HG03469 (cell line): ENCODE measurements at regions not wholly inside any gene's neighbourhood (a gene's known extent, or its start where the extent isn't known, plus 50 kb on each side); places are given as distances from the start of the nearest gene placed in this dataset.

ENCODE experiments used
- ATAC-seq: cut with Tn5 transposase; IDR thresholded peaks from one replicate; pipeline ENCODE4 v1.9.1; 2021; ENCODE audit warnings: mild to moderate bottlenecking, moderate library complexity, moderate number of reproducible peaks; ENCODE audit not compliant: unreplicated experiment

GRCh38 chr5:66459728-66460127 lies 136.5 kb upstream of the MAST4 start:
- ATAC-seq = no peak

GRCh38 chr5:66467564-66467963 lies 128.6 kb upstream of the MAST4 start:
- ATAC-seq = no peak

- ATAC-seq = no peak
Measured at GRCh38 chr5:66469684-66470083, 126.5 kb upstream of the MAST4 start.

- no peak for ATAC-seq
Measured at GRCh38 chr5:66472010-66472409, 124.2 kb upstream of the MAST4 start.

GRCh38 chr5:66475731-66476130 lies 120.5 kb upstream of the MAST4 start:
- no peak for ATAC-seq

GRCh38 chr5:66477596-66477995 lies 118.6 kb upstream of the MAST4 start:
- ATAC-seq = no peak

GRCh38 chr5:66494437-66494836 lies 101.8 kb upstream of the MAST4 start:
- ATAC-seq = no peak

- no peak for ATAC-seq
Measured at GRCh38 chr5:66498791-66499207, 97.4 kb upstream of the MAST4 start.

- ATAC-seq = no peak
Measured at GRCh38 chr5:66503203-66503789, 92.9 kb upstream of the MAST4 start.

GRCh38 chr5:66507106-66507505 lies 89.1 kb upstream of the MAST4 start:
- ATAC-seq = no peak

GRCh38 chr5:66511491-66511890 lies 84.7 kb upstream of the MAST4 start:
- ATAC-seq = no peak

- ATAC-seq = no peak
Measured at GRCh38 chr5:66513130-66513529, 83.1 kb upstream of the MAST4 start.

- no peak for ATAC-seq
Measured at GRCh38 chr5:66515209-66515608, 81.0 kb upstream of the MAST4 start.

GRCh38 chr5:66516550-66516949 lies 79.6 kb upstream of the MAST4 start:
- ATAC-seq = no peak

- ATAC-seq = no peak
Measured at GRCh38 chr5:66517351-66517750, 78.8 kb upstream of the MAST4 start.

GRCh38 chr5:66518052-66518451 lies 78.1 kb upstream of the MAST4 start:
- ATAC-seq = no peak

- ATAC-seq = no peak
Measured at GRCh38 chr5:66518753-66519152, 77.4 kb upstream of the MAST4 start.

GRCh38 chr5:66519626-66520025 lies 76.6 kb upstream of the MAST4 start:
- no peak for ATAC-seq

GRCh38 chr5:66520854-66521253 lies 75.3 kb upstream of the MAST4 start:
- ATAC-seq = no peak

- ATAC-seq = no peak
Measured at GRCh38 chr5:66527478-66528035, 68.6 kb upstream of the MAST4 start.

GRCh38 chr5:66529182-66529581 lies 67.0 kb upstream of the MAST4 start:
- no peak for ATAC-seq

GRCh38 chr5:66529704-66530103 lies 66.5 kb upstream of the MAST4 start:
- ATAC-seq = no peak

- no peak for ATAC-seq
Measured at GRCh38 chr5:66538126-66538525, 58.1 kb upstream of the MAST4 start.
